GM20000 (cell line): ENCODE measurements at regions not wholly inside any gene's neighbourhood (a gene's known extent, or its start where the extent isn't known, plus 50 kb on each side); places are given as distances from the start of the nearest gene placed in this dataset.
"Not testable (repeated sequence)": the region's sequence is repeated elsewhere in the genome, so short reads cannot be mapped to it uniquely, and the experiment has no call there.

ENCODE experiments used
- DNase-seq: peaks from one replicate; pipeline ENCODE4 v3.0.0; 2012; ENCODE audit warnings: low spot score
- CTCF ChIP-seq: IDR thresholded peaks from 2 replicates; pipeline ENCODE4 v1.5.1; 2012; ENCODE audit warnings: mild to moderate bottlenecking, control low read depth; ENCODE audit errors: extremely low read depth, missing control alignments

- TF ChIP-seq CTCF: no peak
- DNase-seq: no peak
Observed at GRCh38 chr3:137325934-137326333, 368.2 kb downstream of the IL20RB start.

DNA sequence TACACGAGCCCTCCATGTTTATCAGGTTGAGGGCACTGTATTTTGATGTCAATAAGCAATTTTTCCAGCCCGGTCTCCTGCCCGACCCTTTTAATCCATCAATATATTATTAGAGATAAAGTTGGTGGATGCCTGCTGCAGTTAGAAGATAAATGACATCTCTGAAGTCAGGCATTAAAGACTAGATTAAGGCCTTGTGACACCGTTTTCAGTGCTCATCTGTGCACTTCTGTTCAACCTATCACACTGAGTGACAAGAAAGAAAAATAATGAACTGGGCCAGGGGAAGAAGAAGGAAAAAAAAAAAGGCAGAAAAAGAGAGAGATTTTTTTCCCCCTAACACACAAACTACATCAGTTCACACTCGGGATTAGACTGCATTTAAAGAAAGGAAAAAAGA, 371.8 kb downstream of the IL20RB start:
- DNase-seq: no peak
- TF ChIP-seq CTCF: no peak

DNA sequence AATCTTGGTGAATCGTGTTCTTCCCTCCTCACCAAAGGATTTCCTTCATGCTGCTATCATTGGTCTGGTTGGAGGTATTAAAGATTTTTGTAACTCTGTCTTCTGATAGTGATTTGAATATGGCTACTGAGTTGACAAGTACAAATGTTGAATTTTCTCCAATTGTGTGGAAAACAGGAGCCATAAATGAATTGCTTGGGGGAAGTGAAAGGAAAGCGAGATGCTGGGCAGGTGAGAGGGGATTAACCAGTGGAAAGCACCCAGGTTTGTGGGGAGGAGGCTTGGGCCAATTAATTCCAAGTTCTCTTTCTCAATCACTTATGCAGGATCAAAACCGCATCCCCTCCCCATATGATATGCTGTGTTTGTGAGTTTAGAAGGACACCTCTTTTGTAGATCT, 372.5 kb downstream of the IL20RB start:
- TF ChIP-seq CTCF: no peak
- peak; percentile 5 for DNase-seq

GRCh38 chr3:137332297-137332696, 374.5 kb downstream of the IL20RB start:
- no peak for TF ChIP-seq CTCF
- no peak for DNase-seq

- TF ChIP-seq CTCF: no peak
- DNase-seq: no peak
Observed at GRCh38 chr3:137335478-137335877, 377.7 kb downstream of the IL20RB start.

DNA sequence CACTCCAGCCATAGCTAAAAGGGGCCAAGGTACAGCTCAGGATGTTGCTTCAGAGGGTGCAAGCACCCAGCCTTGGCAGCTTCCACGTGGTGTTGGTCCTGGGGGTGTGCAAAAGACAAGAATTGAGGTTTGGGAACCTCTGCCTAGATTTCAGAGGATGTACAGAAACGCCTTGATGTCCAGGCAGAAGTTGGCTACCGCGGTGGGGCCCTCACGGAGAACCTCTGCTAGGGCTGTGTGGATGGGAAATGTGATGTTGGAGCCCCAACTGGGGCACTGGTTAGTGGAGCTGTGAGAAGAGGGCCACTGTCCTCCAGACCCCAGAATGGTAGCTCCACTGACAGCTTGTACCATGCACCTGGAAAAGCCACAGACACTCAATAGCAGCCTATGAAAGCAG, 380.6 kb downstream of the IL20RB start:
- not testable (repeated sequence) for DNase-seq

- DNase-seq: no peak
- TF ChIP-seq CTCF: no peak
Observed at GRCh38 chr3:137343283-137343682, 385.5 kb downstream of the IL20RB start.

DNA sequence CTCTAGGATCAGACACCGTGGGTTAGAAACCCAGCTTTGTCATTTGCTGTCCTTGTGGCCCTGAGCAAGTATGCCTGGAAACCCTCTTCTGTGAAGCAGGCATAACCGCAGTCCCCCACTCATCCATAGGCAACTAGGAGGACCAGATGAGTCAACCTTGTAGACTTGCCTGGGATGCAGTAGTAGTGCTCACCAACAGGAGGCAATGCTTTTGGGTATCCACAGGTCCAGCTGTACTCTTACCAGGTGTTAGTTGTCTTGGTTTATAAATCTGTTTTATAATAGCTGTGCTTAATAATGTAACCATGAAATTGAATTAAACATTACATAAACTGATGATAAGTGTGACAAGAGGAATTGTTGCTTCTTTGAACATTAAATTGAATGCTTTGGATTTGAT, 389.3 kb downstream of the IL20RB start:
- TF ChIP-seq CTCF: no peak
- no peak for DNase-seq
